ENCODE measurements at regions not wholly inside any gene's neighbourhood (a gene's known extent, or its start where the extent isn't known, plus 50 kb on each side); places are given as distances from the start of the nearest gene placed in this dataset.
A peak's percentile ranks its signal among the peaks of the same experiment; 100 is the strongest.

DNA sequence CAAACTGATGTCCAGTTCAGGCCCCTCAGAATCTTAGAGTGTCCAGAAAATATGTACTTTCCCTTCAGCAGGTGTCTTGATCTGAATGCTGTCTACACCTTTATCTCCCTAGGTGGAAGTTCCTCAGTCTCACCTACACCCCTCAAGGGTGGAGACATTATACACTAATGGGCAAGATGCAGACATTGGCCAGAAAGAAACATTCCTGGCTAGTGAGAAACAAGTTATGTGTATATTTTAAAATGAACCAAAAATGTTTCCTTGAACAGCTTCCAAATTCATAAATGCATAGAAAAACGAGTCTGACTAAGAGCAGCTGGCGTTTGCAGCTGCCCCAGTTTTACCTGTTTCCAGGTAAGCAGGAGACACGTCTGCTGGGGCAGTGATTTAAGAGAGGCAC lies 140.5 kb upstream of the IRX4 start:
- no peak for DNase-seq (ENCODE audit: low spot score in 2 of 2)

GRCh38 chr5:2022436-2022835 lies 139.7 kb upstream of the IRX4 start:
- intact Hi-C loops (cut with DNase I; ENCODE audit: low total_unique reads): no loop called here
- no peak overlapping the region for H3K4me3 ChIP-seq (ENCODE audit: low read depth, poor library complexity, severe bottlenecking)
- no peak for TF ChIP-seq POLR2A (IDR thresholded peaks at IDR 0.05)
- TF ChIP-seq, protein P1, sequence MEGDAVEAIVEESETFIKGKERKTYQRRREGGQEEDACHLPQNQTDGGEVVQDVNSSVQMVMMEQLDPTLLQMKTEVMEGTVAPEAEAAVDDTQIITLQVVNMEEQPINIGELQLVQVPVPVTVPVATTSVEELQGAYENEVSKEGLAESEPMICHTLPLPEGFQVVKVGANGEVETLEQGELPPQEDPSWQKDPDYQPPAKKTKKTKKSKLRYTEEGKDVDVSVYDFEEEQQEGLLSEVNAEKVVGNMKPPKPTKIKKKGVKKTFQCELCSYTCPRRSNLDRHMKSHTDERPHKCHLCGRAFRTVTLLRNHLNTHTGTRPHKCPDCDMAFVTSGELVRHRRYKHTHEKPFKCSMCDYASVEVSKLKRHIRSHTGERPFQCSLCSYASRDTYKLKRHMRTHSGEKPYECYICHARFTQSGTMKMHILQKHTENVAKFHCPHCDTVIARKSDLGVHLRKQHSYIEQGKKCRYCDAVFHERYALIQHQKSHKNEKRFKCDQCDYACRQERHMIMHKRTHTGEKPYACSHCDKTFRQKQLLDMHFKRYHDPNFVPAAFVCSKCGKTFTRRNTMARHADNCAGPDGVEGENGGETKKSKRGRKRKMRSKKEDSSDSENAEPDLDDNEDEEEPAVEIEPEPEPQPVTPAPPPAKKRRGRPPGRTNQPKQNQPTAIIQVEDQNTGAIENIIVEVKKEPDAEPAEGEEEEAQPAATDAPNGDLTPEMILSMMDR (IDR thresholded peaks at IDR 0.05): no peak
- WGBS, 2 donors: 86 to 88% methylated on average over 5 of the region's 5 CpGs
- peak in 1 of 2 donors; percentile 77 for DNase-seq (ENCODE audit: low spot score in 2 of 2)

More for the DNA sequence above, 140.5 kb upstream of the IRX4 start:
- WGBS, 2 donors: 41 to 44% methylated on average over 3 of the region's 3 CpGs
- intact Hi-C loops (cut with DNase I; ENCODE audit: low total_unique reads): no loop called here
- TF ChIP-seq, protein P1 (IDR thresholded peaks at IDR 0.05): no peak
- TF ChIP-seq POLR2A (IDR thresholded peaks at IDR 0.05): no peak
- H3K4me3 ChIP-seq (ENCODE audit: low read depth, poor library complexity, severe bottlenecking): no peak overlapping the region

DNA sequence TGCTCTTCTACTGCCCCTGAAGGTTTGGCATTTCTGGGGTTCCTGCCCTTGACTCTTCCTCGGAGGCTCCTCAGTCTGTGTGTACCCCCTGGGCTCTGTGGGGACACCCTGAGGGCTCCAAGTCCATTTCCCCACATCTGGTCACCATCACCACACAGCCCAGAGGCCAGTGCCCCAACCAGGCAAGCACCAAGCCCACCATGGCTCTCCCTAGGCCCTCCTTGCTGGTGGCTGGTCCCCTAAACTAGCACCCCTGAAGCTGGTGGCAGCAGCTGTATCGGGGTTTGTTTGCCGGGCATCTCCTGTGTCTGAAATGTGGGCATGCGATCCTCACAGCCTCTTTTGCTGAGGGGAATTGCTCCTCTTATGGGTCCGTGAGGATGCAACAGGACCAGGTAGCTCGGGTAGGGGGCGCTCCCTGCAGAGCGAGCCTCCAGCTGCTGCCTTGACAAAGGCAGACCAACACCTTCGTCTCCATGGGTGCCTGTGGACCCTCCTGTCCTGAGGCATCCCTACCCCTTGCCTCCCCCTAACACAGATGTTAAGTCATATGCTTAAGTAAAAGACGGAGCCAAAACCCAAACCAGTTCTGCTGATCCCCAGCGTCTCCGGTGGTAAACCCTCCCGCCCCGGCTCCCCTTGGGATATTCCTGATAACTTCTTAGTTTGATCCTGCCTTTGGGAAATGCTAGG lies 138.9 kb upstream of the IRX4 start:
- TF ChIP-seq, protein P1 (IDR thresholded peaks at IDR 0.05): no peak
- TF ChIP-seq POLR2A (IDR thresholded peaks at IDR 0.05): no peak
- H3K4me3 ChIP-seq (ENCODE audit: low read depth, poor library complexity, severe bottlenecking): no peak overlapping the region
- peak; percentile 12 to 70 for DNase-seq (ENCODE audit: low spot score in 2 of 2)
- 88 to 92% methylated on average over 14 of the region's 14 CpGs for WGBS, 2 donors
- intact Hi-C loops (cut with DNase I; ENCODE audit: low total_unique reads): no loop called here

GRCh38 chr5:2020730-2021129 lies 138.0 kb upstream of the IRX4 start:
- 68 to 75% methylated on average over 11 of the region's 11 CpGs for WGBS, 2 donors
- H3K4me3 ChIP-seq (ENCODE audit: low read depth, poor library complexity, severe bottlenecking): no peak overlapping the region
- intact Hi-C loops (cut with DNase I; ENCODE audit: low total_unique reads): no loop called here

GRCh38 chr5:2019716-2020115 lies 137.0 kb upstream of the IRX4 start:
- intact Hi-C loops (cut with DNase I; ENCODE audit: low total_unique reads): loop anchor here (2.0 to 10.0 kb wide), 2 partner anchors 33 to 135 kb away; partner anchors contain the start of gene IRX4
- WGBS, 2 donors: 84 to 89% methylated on average over 8 to 9 of the region's 9 CpGs

More at GRCh38 chr5:2020730-2021129, 138.0 kb upstream of the IRX4 start:
- TF ChIP-seq, protein P1 (IDR thresholded peaks at IDR 0.05): no peak
- TF ChIP-seq POLR2A (IDR thresholded peaks at IDR 0.05): no peak
- peak in 1 of 2 donors; percentile 67 for DNase-seq (ENCODE audit: low spot score in 2 of 2)

More at GRCh38 chr5:2019716-2020115, 137.0 kb upstream of the IRX4 start:
- no peak overlapping the region for H3K4me3 ChIP-seq (ENCODE audit: low read depth, poor library complexity, severe bottlenecking)
- peak in 1 of 2 donors; percentile 59 for DNase-seq (ENCODE audit: low spot score in 2 of 2)
- TF ChIP-seq POLR2A (IDR thresholded peaks at IDR 0.05): no peak
- TF ChIP-seq, protein P1 (IDR thresholded peaks at IDR 0.05): no peak

All from lower leg skin (tissue), 4 donors.